Panc1 (cell line): ENCODE measurements at regions not wholly inside any gene's neighbourhood (a gene's known extent, or its start where the extent isn't known, plus 50 kb on each side); places are given as distances from the start of the nearest gene placed in this dataset.

ENCODE experiments used
- ATAC-seq: fragments of 200-7000 bp; cut with Tn5 transposase; 2 replicates; pipeline ENCODE4 v1.9.1; 2020; ENCODE audit warnings: mild to moderate bottlenecking, moderate library complexity
- BruUV-seq: library from RNA; stranded (reverse); fragments of 400-500 nt; replicated peaks from 2 replicates; lab custom pipeline; 2021; lab: Mats Ljungman, UMichigan
- CTCF ChIA-PET: fragments of 300-600 bp; sonication (Branson Sonifier 250); formaldehyde crosslinking; loops from one replicate; lab custom pipeline; 2022; ENCODE audit warnings: antibody characterized with exemption; lab: Charles Lee
- POLR2A ChIA-PET: fragments of 300-600 bp; sonication (Branson Sonifier 250); formaldehyde crosslinking; loops from one replicate; lab custom pipeline; 2022; ENCODE audit warnings: antibody characterized with exemption; lab: Charles Lee
- DNase-seq: peaks from one replicate; pipeline ENCODE4 v3.0.0-alpha.2; 2010; ENCODE audit warnings: low read depth, low spot score
- H3K27ac ChIP-seq: 2 replicates; pipeline ENCODE4 v1.5.1; 2011; ENCODE audit warnings: mild to moderate bottlenecking, low read length, inconsistent platforms
- H3K27me3 ChIP-seq: fragments of 200-500 bp; sonication (Bioruptor generic); 2 replicates; pipeline ENCODE4 v1.6.0; 2014; ENCODE audit warnings: low read length, inconsistent platforms; ENCODE audit not compliant: control insufficient read depth, insufficient read depth
- H3K36me3 ChIP-seq: fragments of 200-500 bp; sonication (Bioruptor generic); 2 replicates; pipeline ENCODE4 v1.5.1; 2014; ENCODE audit warnings: inconsistent platforms, mild to moderate bottlenecking, low read length, moderate library complexity; ENCODE audit not compliant: control insufficient read depth, insufficient read depth
- H3K4me1 ChIP-seq: 2 replicates; pipeline ENCODE4 v1.5.1; 2011; ENCODE audit warnings: inconsistent platforms, mild to moderate bottlenecking, low read length, moderate library complexity; ENCODE audit not compliant: control insufficient read depth, insufficient read depth
- H3K4me3 ChIP-seq, 2 experiments: 2 replicates each; pipeline ENCODE4 v1.5.1; 2011 to 2012; ENCODE audit warnings: low read depth in 2 of 2, low read length in 2 of 2, mild to moderate bottlenecking in 2 of 2, inconsistent platforms in 1 of 2, moderate library complexity in 1 of 2
- H3K9me3 ChIP-seq: fragments of 200-500 bp; sonication (Bioruptor generic); 2 replicates; pipeline ENCODE4 v1.5.1; 2014; ENCODE audit warnings: low read depth, mild to moderate bottlenecking, inconsistent platforms, low read length, moderate library complexity; ENCODE audit not compliant: control insufficient read depth, insufficient read depth
- CTCF ChIP-seq: fragments of 450-650 bp; IDR thresholded peaks from 2 replicates; pipeline ENCODE4 v1.5.1; 2017; ENCODE audit warnings: mild to moderate bottlenecking
- POLR2AphosphoS5 ChIP-seq: IDR thresholded peaks from 2 replicates; pipeline ENCODE4 v1.6.1; 2012; ENCODE audit warnings: mild to moderate bottlenecking, low read depth, low read length, moderate library complexity
- REST ChIP-seq, 2 experiments: IDR thresholded peaks; 2 replicates each; pipeline ENCODE4 v1.6.1; 2011 to 2012; ENCODE audit warnings: low read depth in 2 of 2, control low read depth in 1 of 2, low read length in 1 of 2, mild to moderate bottlenecking in 1 of 2, moderate library complexity in 1 of 2; ENCODE audit not compliant: insufficient read depth in 1 of 2
- SIN3A ChIP-seq: IDR thresholded peaks from 2 replicates; pipeline ENCODE4 v1.6.1; 2012; ENCODE audit warnings: low read depth, mild to moderate bottlenecking, low read length, moderate library complexity, borderline replicate concordance; ENCODE audit not compliant: insufficient read depth
- TCF7L2 ChIP-seq: IDR thresholded peaks from 2 replicates; pipeline ENCODE4 v1.6.1; 2011; ENCODE audit warnings: mild to moderate bottlenecking, low read depth, low read length, inconsistent platforms
- in situ Hi-C: cut with HindIII; loops from 2 replicates; pipeline ENCODE4 v1.10.0; 2016; ENCODE audit warnings: low sequenced_read_pairs, low pct_unique_long_range_greater_than_20kb
- intact Hi-C: fragments of 100-400 bp; cut with micrococcal nuclease; formaldehyde crosslinking; loops from one replicate; pipeline ENCODE4 v1.10.0; 2022; ENCODE audit not compliant: unreplicated experiment

- H3K27me3 ChIP-seq: no peaks in the 10 kb centered on the region
Observed at GRCh38 chr15:50840520-50840919, 68.0 kb upstream of the AP4E1 start.

GRCh38 chr15:50837256-50837770, 71.2 kb upstream of the AP4E1 start:
- no peak overlapping the region for H3K27ac ChIP-seq
- ChIA-PET CTCF (no interaction called here), POLR2A (no interaction called here)
- no peak overlapping the region for H3K4me3 ChIP-seq
- in situ Hi-C loops: no loop called here
- H3K36me3 ChIP-seq: no peaks in the 10 kb centered on the region
- intact Hi-C loops: no loop called here
- DNase-seq (no peak), ATAC-seq (no peak)
- TF ChIP-seq CTCF: no peak
- TF ChIP-seq REST (IDR thresholded peaks at IDR 0.05; ENCODE audit: insufficient read depth in 1 of 2, low read depth in 2 of 2, low read length in 1 of 2): no peak
- no peak for TF ChIP-seq POLR2AphosphoS5
- TF ChIP-seq SIN3A: no peak
- no peak for TF ChIP-seq TCF7L2
- H3K27me3 ChIP-seq: no peaks in the 10 kb centered on the region
- H3K9me3 ChIP-seq: no peaks in the 10 kb centered on the region
- no TSS peak for BruUV-seq
- no peaks in the 10 kb centered on the region for H3K4me1 ChIP-seq

More at GRCh38 chr15:50840520-50840919, 68.0 kb upstream of the AP4E1 start:
- H3K4me1 ChIP-seq: no peaks in the 10 kb centered on the region
- CTCF ChIA-PET: interaction anchor here (0.7 kb wide), 1 partner anchor 381 kb away, joined by 4 read pairs; no protein-coding TSS in a partner anchor
- TF ChIP-seq SIN3A: no peak
- TF ChIP-seq TCF7L2: no peak
- no peak for TF ChIP-seq REST (IDR thresholded peaks at IDR 0.05; ENCODE audit: insufficient read depth in 1 of 2, low read depth in 2 of 2, low read length in 1 of 2)
- TF ChIP-seq CTCF: peak; percentile 10
- BruUV-seq: no TSS peak
- in situ Hi-C loops (no loop called here), intact Hi-C loops (no loop called here)
- H3K4me3 ChIP-seq: no peak overlapping the region
- no peak for ATAC-seq
- H3K36me3 ChIP-seq: no peaks in the 10 kb centered on the region
- POLR2A ChIA-PET: interaction anchor here (0.7 kb wide), 2 partner anchors 23 to 106 kb away, joined by 4 to 5 read pairs; no protein-coding TSS in a partner anchor
- no peak overlapping the region for H3K27ac ChIP-seq
- no peaks in the 10 kb centered on the region for H3K9me3 ChIP-seq
- DNase-seq: no peak
